Breast epithelium (tissue), 4 donors: ENCODE measurements at regions not wholly inside any gene's neighbourhood (a gene's known extent, or its start where the extent isn't known, plus 50 kb on each side); places are given as distances from the start of the nearest gene placed in this dataset.

ENCODE experiments used
- DNase-seq, 2 donors: peaks; one replicate each; pipeline ENCODE4 v3.0.0-alpha.2; 2019; ENCODE audit warnings: low spot score in 2 of 2
- H3K27ac ChIP-seq, 2 donors: fragments of 200-600 bp; sonication (generic) in 1 of 2; one replicate each; pipeline ENCODE4 v1.5.1; 2016 to 2019; ENCODE audit warnings: mild to moderate bottlenecking in 1 of 2
- H3K27me3 ChIP-seq, 2 donors: fragments of 200-600 bp; sonication (generic) in 1 of 2; one replicate each; pipeline versions ENCODE4 v1.5.1 to v1.6.0; 2017 to 2019; ENCODE audit warnings: control low read depth in 1 of 2, mild to moderate bottlenecking in 1 of 2
- H3K36me3 ChIP-seq: fragments of 200-600 bp; one replicate; pipeline ENCODE4 v1.5.1; 2019
- H3K4me1 ChIP-seq, 2 donors: fragments of 200-600 bp; sonication (generic); one replicate each; pipeline ENCODE4 v1.5.1; 2016 to 2019; ENCODE audit warnings: control low read depth in 1 of 2
- H3K4me3 ChIP-seq, 3 donors: fragments of 200-600 bp; sonication (generic); 1 replicate in 2 of 3; 2 replicates in 1 of 3; pipeline ENCODE4 v1.5.1; 2016 to 2019; ENCODE audit warnings: mild to moderate bottlenecking in 3 of 3, moderate library complexity in 2 of 3
- H3K9me3 ChIP-seq, 2 donors: fragments of 200-600 bp; sonication (generic) in 1 of 2; one replicate each; pipeline ENCODE4 v1.5.1; 2016 to 2019; ENCODE audit warnings: control low read depth in 1 of 2
- POLR2A ChIP-seq: fragments of 450-650 bp; IDR thresholded peaks from one replicate; pipeline ENCODE4 v1.6.1; 2016; ENCODE audit warnings: antibody characterized with exemption, mild to moderate bottlenecking, moderate library complexity
- POLR2AphosphoS5 ChIP-seq, 3 donors: sonication (generic); formaldehyde crosslinking; IDR thresholded peaks; one replicate each; pipeline ENCODE4 v1.6.1; 2017; ENCODE audit warnings: antibody characterized with exemption in 3 of 3
- intact Hi-C: fragments of 100-400 bp; cut with DNase I; formaldehyde crosslinking; loops from one replicate; pipeline ENCODE4 v1.15.1; 2023; ENCODE audit warnings: low total_unique reads
- TF ChIP-seq, protein P1 (sequence below), 3 donors: fragments of 450-650 bp; IDR thresholded peaks; one replicate each; pipeline ENCODE4 v1.5.1; 2016 to 2017; ENCODE audit warnings: antibody characterized with exemption in 3 of 3, mild to moderate bottlenecking in 3 of 3, moderate library complexity in 3 of 3

DNA sequence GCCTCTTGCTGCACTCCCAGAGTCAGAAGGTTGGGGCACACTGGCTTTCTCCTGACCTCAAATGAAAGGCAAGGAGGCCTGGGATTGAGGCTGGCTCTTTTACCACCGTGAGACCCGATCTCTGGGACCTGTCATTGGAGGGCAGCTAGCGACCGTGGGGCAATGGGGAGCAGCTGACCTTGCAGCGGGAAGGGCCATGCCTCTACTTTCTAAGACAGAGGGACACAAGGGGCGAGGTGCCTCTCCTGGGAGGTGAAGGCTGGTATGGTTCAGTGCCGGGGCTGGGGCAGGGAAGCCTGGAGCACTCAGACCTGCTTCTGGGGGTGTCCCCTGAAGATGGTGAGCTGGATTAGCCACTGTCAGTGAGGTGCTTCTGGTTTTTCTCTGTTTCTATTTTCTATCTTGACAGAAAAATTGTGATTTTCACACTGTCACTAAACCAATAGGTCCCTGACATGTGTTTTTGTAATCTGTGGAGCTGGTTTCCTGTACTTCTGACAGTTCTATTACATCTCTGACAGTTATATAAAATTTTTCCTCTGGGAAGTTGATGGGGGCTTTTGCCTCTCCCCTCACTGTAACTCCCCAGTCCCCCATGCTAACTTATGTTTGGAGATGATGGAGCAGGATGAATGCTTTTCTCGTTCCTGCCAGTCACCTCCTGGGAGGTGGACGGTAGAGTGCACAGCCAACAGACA, 340.8 kb downstream of the RPS24 start:
- Histone ChIP-seq H3K36me3 (no peaks in the 10 kb centered on the region), H3K27me3 (no peaks in the 10 kb centered on the region), H3K27ac (no peak overlapping the region), H3K4me3 (no peak overlapping the region), H3K9me3 (peaks cover 0 to 3% of the 10 kb centered on the region in 2 donors), H3K4me1 (peaks cover 0 to 3% of the 10 kb centered on the region in 2 donors)
- TF ChIP-seq POLR2A (no peak), POLR2AphosphoS5 (IDR thresholded peaks at IDR 0.05) (no peak)
- TF ChIP-seq, protein P1, sequence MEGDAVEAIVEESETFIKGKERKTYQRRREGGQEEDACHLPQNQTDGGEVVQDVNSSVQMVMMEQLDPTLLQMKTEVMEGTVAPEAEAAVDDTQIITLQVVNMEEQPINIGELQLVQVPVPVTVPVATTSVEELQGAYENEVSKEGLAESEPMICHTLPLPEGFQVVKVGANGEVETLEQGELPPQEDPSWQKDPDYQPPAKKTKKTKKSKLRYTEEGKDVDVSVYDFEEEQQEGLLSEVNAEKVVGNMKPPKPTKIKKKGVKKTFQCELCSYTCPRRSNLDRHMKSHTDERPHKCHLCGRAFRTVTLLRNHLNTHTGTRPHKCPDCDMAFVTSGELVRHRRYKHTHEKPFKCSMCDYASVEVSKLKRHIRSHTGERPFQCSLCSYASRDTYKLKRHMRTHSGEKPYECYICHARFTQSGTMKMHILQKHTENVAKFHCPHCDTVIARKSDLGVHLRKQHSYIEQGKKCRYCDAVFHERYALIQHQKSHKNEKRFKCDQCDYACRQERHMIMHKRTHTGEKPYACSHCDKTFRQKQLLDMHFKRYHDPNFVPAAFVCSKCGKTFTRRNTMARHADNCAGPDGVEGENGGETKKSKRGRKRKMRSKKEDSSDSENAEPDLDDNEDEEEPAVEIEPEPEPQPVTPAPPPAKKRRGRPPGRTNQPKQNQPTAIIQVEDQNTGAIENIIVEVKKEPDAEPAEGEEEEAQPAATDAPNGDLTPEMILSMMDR (IDR thresholded peaks at IDR 0.05): no peak
- intact Hi-C loops: no loop called here
- DNase-seq: no peak

DNA sequence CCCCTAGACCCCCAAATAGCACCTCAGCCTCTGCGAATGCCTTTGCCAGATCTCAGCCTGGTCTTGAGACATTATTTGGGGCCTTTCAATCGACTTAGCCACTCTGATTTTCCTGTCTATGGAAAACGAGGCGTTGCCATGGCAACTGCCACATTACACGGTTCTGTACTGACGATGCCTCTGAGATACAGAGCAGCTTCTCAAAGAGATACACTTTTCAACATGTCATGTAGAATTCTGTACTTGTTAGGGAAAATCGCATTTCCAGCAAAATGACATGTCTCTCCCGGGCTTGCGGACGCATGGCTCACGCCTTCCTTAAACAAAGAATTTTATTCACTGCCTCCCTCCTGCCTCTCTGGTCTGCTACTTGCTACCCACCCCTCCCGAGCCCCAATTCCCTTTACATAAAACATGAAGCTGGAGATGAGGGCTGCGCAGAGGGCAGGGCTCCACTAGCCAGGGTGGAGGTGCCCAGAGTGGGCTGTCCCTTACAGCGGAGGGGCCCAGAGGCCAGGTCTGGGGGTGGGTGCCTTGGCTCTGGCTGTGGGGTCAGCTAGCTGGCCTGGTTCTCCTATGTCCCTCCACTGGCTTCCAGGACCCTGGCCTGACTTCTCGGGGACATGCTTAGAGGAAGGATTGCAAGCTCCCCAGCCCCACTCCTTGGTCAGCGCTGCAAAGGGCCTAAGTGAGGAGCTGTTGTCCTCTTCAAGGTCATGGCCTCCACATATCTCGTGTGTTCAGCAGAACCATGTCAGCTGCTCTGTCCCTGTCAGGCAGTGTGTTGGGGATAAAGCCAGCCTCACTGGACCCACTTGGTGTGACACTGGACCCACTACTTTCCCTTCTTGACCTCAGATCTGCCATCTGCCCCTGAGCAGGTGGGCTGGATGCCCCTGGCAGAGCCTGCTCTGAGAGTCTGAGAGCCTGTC, 342.5 kb downstream of the RPS24 start:
- no peak for DNase-seq
- Histone ChIP-seq H3K9me3 (peaks cover 0 to 3% of the 10 kb centered on the region in 2 donors), H3K27ac (no peak overlapping the region), H3K36me3 (no peaks in the 10 kb centered on the region), H3K4me3 (no peak overlapping the region), H3K4me1 (peaks cover 0 to 3% of the 10 kb centered on the region in 2 donors), H3K27me3 (no peaks in the 10 kb centered on the region)
- no peak for TF ChIP-seq POLR2AphosphoS5 (IDR thresholded peaks at IDR 0.05)
- intact Hi-C loops: no loop called here

DNA sequence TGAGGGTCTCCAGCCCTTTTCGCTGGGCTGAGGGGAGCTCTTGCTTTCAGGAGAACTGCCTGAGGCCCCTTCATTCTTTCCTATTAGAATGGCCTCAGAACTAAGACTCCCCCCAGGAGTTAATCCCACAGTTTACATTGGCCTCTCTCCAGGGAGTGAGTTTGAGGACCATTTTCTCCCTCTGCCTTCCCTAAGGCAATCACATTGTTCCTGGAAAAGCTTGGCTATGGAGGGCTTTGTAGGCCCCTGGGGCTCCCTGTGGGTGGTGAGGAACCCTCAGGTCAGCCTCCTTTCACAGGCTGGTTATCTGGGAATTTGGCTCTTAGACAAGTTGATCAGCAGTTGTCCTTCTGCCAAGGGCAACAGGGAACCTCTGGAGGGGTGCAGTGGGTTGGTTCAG, 343.7 kb downstream of the RPS24 start:
- Histone ChIP-seq H3K9me3 (peaks cover 0 to 3% of the 10 kb centered on the region in 2 donors), H3K27me3 (no peaks in the 10 kb centered on the region), H3K4me3 (no peak overlapping the region), H3K4me1 (peaks cover 0 to 3% of the 10 kb centered on the region in 2 donors), H3K27ac (no peak overlapping the region), H3K36me3 (no peaks in the 10 kb centered on the region)
- no peak for DNase-seq
- TF ChIP-seq POLR2A (no peak), POLR2AphosphoS5 (IDR thresholded peaks at IDR 0.05) (no peak)
- TF ChIP-seq, protein P1 (IDR thresholded peaks at IDR 0.05): no peak
- intact Hi-C loops: no loop called here

DNA sequence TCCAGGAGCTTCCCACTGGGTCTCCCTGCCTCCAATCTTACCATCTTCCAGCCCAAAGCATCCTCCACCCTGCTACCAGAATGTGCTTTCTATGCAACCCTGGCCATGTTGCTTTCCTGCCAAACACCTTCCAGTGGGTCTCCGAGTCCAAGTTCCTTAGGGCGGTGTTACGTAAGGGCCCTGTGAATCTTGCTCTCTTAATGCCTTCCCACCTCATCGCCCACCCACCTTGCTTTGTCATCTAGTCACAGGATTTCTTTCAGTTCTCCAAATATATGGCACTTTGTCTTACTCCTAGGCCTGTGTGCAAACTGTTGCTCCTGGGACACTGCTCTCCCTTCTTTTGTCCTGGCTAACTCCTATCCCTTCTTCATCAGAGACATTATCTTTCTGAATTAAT, 344.5 kb downstream of the RPS24 start:
- H3K4me1 ChIP-seq: peaks cover 0 to 3% of the 10 kb centered on the region in 2 donors
- H3K27ac ChIP-seq: no peak overlapping the region
- no peak overlapping the region for H3K4me3 ChIP-seq
- no peaks in the 10 kb centered on the region for H3K36me3 ChIP-seq
- peaks cover 0 to 3% of the 10 kb centered on the region in 2 donors for H3K9me3 ChIP-seq
- H3K27me3 ChIP-seq: no peaks in the 10 kb centered on the region
- TF ChIP-seq, protein P1 (IDR thresholded peaks at IDR 0.05): no peak
- no peak for TF ChIP-seq POLR2AphosphoS5 (IDR thresholded peaks at IDR 0.05)
- intact Hi-C loops: loop anchor here (2.0 kb wide), 1 partner anchor 67 kb away; no protein-coding TSS in a partner anchor
- DNase-seq: no peak

DNA sequence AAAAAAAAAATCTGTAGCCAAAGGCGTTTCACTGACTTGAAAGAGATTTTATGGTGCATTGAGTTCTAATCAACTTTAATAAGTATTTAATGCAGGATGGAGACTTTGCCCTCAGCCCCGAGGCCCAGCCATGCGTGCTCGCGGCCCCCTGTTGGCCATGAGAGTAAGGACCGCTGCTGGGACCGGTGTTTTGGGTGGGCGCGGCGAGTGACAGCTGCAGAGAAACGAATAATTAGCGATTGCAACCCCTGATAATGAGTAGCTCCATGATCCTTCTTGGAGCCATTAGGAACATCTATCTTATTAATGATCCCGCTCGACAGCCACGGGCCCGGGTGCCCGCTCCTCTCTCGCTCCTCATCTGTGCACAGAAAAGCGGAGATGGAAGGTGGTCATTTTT, 347.4 kb downstream of the RPS24 start:
- H3K4me1 ChIP-seq: no peaks in the 10 kb centered on the region
- DNase-seq: no peak
- intact Hi-C loops: no loop called here
- H3K4me3 ChIP-seq: no peak overlapping the region
- H3K9me3 ChIP-seq: peaks cover 0 to 3% of the 10 kb centered on the region in 2 donors
- TF ChIP-seq, protein P1 (IDR thresholded peaks at IDR 0.05): no peak
- TF ChIP-seq POLR2AphosphoS5 (IDR thresholded peaks at IDR 0.05) (no peak), POLR2A (no peak)
- H3K36me3 ChIP-seq: no peaks in the 10 kb centered on the region
- H3K27ac ChIP-seq: no peak overlapping the region
- H3K27me3 ChIP-seq: no peaks in the 10 kb centered on the region
